Esophagus squamous epithelium (tissue), 5 donors: ENCODE measurements at regions not wholly inside any gene's neighbourhood (a gene's known extent, or its start where the extent isn't known, plus 50 kb on each side); places are given as distances from the start of the nearest gene placed in this dataset.

Experiments used
- DNase-seq: peaks from one replicate; lab custom pipeline; 2025; lab: John Stamatoyannopoulos, UW
- H3K27ac ChIP-seq, 4 donors: fragments of 200-600 bp; sonication (generic); one replicate each; pipeline ENCODE4 v1.5.1; 2016 to 2019; ENCODE audit warnings: mild to moderate bottlenecking in 1 of 4
- H3K27me3 ChIP-seq, 4 donors: fragments of 200-600 bp; sonication (generic); 1 replicate in 3 of 4; 2 replicates in 1 of 4; pipeline versions ENCODE4 v1.5.1 to v1.6.0; 2017 to 2021; ENCODE audit warnings: antibody characterized with exemption in 1 of 4
- H3K36me3 ChIP-seq, 3 donors: fragments of 200-600 bp; sonication (generic); one replicate each; pipeline ENCODE4 v1.5.1; 2016 to 2019
- H3K4me1 ChIP-seq, 3 donors: fragments of 200-600 bp; sonication (generic); one replicate each; pipeline ENCODE4 v1.5.1; 2017 to 2019
- H3K4me3 ChIP-seq, 4 donors: fragments of 200-600 bp; sonication (generic); 1 replicate in 3 of 4; 2 replicates in 1 of 4; pipeline ENCODE4 v1.5.1; 2016 to 2019; ENCODE audit warnings: mild to moderate bottlenecking in 2 of 4, moderate library complexity in 1 of 4
- H3K9me3 ChIP-seq, 3 donors: fragments of 200-600 bp; sonication (generic); one replicate each; pipeline ENCODE4 v1.5.1; 2016 to 2019
- POLR2A ChIP-seq, 4 donors: fragments of 450-650 bp; IDR thresholded peaks; one replicate each; pipeline ENCODE4 v1.6.1; 2017; ENCODE audit warnings: antibody characterized with exemption in 4 of 4, mild to moderate bottlenecking in 4 of 4, moderate library complexity in 3 of 4
- WGBS, 2 donors: methylation state at CpG; one replicate each; pipeline ENCODE4 v1.1.5; 2018; 5-methylcytosine and 5-hydroxymethylcytosine counted together
- intact Hi-C: fragments of 100-400 bp; cut with DNase I; formaldehyde crosslinking; loops from one replicate; pipeline ENCODE4 v1.15.0; 2022
- TF ChIP-seq, protein P1 (sequence below), 6 experiments: fragments of 450-650 bp in 4 of 6; fragments of 200-600 bp in 2 of 6; sonication (generic) in 2 of 6; IDR thresholded peaks; one replicate each; pipeline ENCODE4 v1.5.1; 2016 to 2019; ENCODE audit warnings: antibody characterized with exemption in 6 of 6, mild to moderate bottlenecking in 4 of 6, moderate library complexity in 4 of 6
- donor health status: DM: yes; HTN: yes; CAD: no.

DNA sequence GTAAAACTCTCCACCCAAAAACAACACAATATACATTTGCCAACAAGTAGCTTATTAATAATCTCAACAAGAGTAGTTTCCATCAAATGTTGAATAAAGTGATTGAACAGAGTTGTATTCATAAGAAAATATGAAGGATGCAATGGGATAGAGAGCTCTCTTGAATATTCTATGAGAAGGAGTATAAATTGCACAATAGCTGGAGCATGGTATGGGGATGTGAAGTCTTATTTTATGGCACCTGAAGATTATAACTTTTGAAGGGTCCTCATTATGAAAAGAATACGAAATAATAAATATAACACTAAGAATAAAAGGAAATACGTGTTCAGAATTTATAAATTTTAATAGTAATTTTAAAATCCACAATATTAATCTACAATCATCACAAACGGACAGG lies 1415.1 kb downstream of the KCNT2 start:
- intact Hi-C loops, result no loop called here
- no peaks in the 10 kb centered on the region for H3K9me3 ChIP-seq
- H3K27ac ChIP-seq, result no peak overlapping the region
- TF ChIP-seq, protein P1, sequence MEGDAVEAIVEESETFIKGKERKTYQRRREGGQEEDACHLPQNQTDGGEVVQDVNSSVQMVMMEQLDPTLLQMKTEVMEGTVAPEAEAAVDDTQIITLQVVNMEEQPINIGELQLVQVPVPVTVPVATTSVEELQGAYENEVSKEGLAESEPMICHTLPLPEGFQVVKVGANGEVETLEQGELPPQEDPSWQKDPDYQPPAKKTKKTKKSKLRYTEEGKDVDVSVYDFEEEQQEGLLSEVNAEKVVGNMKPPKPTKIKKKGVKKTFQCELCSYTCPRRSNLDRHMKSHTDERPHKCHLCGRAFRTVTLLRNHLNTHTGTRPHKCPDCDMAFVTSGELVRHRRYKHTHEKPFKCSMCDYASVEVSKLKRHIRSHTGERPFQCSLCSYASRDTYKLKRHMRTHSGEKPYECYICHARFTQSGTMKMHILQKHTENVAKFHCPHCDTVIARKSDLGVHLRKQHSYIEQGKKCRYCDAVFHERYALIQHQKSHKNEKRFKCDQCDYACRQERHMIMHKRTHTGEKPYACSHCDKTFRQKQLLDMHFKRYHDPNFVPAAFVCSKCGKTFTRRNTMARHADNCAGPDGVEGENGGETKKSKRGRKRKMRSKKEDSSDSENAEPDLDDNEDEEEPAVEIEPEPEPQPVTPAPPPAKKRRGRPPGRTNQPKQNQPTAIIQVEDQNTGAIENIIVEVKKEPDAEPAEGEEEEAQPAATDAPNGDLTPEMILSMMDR (IDR thresholded peaks at IDR 0.05), result no peak
- no peak for TF ChIP-seq POLR2A (IDR thresholded peaks at IDR 0.05)
- DNase-seq, result no peak
- no peak overlapping the region for H3K4me3 ChIP-seq
- H3K4me1 ChIP-seq, result no peaks in the 10 kb centered on the region
- H3K36me3 ChIP-seq, result no peaks in the 10 kb centered on the region
- H3K27me3 ChIP-seq, result no peaks in the 10 kb centered on the region
- 66 to 80% methylated on average over 3 of the region's 3 CpGs for WGBS, 2 donors

- Histone ChIP-seq H3K9me3 (no peaks in the 10 kb centered on the region), H3K27ac (no peak overlapping the region), H3K4me3 (no peak overlapping the region), H3K27me3 (no peaks in the 10 kb centered on the region), H3K4me1 (no peaks in the 10 kb centered on the region), H3K36me3 (no peaks in the 10 kb centered on the region)
- 32 to 54% methylated on average over 3 of the region's 3 CpGs for WGBS, 2 donors
- DNase-seq, result no peak
- intact Hi-C loops, result no loop called here
- TF ChIP-seq POLR2A (IDR thresholded peaks at IDR 0.05), result no peak
- TF ChIP-seq, protein P1 (IDR thresholded peaks at IDR 0.05), result no peak
Observed at GRCh38 chr1:195188821-195189220, 1419.4 kb downstream of the KCNT2 start.

GRCh38 chr1:195186544-195186943 lies 1421.7 kb downstream of the KCNT2 start:
- H3K4me3 ChIP-seq, result no peak overlapping the region
- no peaks in the 10 kb centered on the region for H3K4me1 ChIP-seq
- intact Hi-C loops, result no loop called here
- H3K9me3 ChIP-seq, result no peaks in the 10 kb centered on the region
- TF ChIP-seq, protein P1 (IDR thresholded peaks at IDR 0.05), result no peak
- no peaks in the 10 kb centered on the region for H3K27me3 ChIP-seq
- no peaks in the 10 kb centered on the region for H3K36me3 ChIP-seq
- no peak for DNase-seq
- WGBS, 2 donors, result 39 to 63% methylated on average over 3 of the region's 3 CpGs
- no peak overlapping the region for H3K27ac ChIP-seq

DNA sequence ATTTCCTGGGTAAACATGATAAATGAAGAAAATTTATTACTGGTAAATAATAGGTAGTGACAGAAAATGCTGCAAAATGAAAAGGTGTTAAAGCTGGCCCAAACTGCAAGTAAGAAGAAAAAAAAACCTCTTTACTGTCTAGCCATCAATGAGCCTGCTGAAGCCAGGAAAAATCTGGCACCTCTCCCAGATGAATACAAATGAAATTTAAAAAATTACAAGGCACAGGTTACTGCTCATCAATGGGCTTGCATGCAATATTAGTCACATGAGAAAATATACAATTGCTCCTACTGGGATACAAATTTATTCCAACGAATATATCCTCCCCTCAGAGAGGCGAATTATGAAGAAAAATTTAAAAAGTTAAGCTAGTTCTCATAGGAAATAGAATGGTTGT lies 1422.5 kb downstream of the KCNT2 start:
- Histone ChIP-seq H3K4me3 (no peak overlapping the region), H3K36me3 (no peaks in the 10 kb centered on the region), H3K4me1 (no peaks in the 10 kb centered on the region), H3K27ac (no peak overlapping the region), H3K9me3 (no peaks in the 10 kb centered on the region), H3K27me3 (no peaks in the 10 kb centered on the region)
- no peak for DNase-seq
- intact Hi-C loops, result no loop called here
- 43 to 48% methylated on average over 2 of the region's 2 CpGs for WGBS, 2 donors
- TF ChIP-seq, protein P1 (IDR thresholded peaks at IDR 0.05), result no peak
- no peak for TF ChIP-seq POLR2A (IDR thresholded peaks at IDR 0.05)

DNA sequence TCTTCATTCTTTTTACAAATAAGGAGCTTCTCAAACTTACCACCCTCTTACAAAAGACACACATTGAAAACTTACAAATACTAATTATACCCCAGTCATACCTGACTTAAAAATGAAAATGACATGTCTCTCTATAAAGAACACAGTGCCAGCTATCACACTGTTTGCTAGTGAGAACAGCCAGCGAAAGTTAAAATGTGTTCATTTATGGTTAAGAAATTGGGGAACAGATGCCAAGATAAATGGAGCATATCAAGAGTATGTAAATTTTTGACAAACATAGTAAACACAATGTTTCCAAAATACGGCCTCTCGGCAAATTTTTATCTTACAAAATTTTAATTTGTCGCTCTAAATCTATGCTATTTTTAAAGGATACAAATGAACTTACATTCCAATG lies 1422.9 kb downstream of the KCNT2 start:
- Histone ChIP-seq H3K9me3 (no peaks in the 10 kb centered on the region), H3K4me3 (no peak overlapping the region), H3K4me1 (no peaks in the 10 kb centered on the region), H3K27ac (no peak overlapping the region), H3K36me3 (no peaks in the 10 kb centered on the region), H3K27me3 (no peaks in the 10 kb centered on the region)
- 66 to 73% methylated on average over 4 of the region's 4 CpGs for WGBS, 2 donors
- TF ChIP-seq POLR2A (IDR thresholded peaks at IDR 0.05), result no peak
- TF ChIP-seq, protein P1 (IDR thresholded peaks at IDR 0.05), result no peak
- no peak for DNase-seq
- intact Hi-C loops, result no loop called here
